ENCODE measurements at regions not wholly inside any gene's neighbourhood (a gene's known extent, or its start where the extent isn't known, plus 50 kb on each side); places are given as distances from the start of the nearest gene placed in this dataset.

DNA sequence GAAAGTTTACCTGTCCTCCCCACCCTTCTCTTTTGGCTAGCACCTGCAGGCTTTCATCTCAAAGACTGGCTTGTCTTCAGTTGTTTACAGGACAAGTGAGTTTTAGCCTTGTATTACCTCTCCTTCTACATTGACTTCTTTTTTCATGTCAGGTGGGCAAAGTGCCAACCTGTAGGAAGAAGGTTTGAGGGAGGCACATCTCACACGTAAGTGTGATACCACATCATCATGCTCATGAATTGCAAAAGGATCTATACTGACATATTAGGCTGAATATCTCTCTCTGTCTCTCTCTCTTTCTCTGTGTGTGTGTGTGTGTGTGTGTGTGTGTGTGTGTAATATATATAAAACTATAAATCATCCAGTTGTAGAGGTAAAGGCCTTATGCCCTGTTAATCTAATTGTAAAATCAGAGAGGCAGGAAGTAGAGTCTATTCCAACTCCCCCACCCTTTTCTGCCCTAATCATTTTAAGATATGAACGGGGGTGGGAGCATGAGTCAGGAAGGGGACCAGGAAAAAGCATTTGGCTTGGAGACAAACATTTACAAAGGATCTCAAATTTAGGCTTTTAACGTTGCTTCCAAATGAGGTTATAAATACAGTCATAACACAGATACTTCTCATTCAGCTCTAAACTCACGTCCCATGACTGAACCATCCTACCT, 107.0 kb upstream of the PFN2 start:
- no peak for TF ChIP-seq CTCF (IDR thresholded peaks at IDR 0.05; ENCODE audit: low read depth, low read length)
- TF ChIP-seq, protein P1, sequence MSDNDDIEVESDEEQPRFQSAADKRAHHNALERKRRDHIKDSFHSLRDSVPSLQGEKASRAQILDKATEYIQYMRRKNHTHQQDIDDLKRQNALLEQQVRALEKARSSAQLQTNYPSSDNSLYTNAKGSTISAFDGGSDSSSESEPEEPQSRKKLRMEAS (IDR thresholded peaks at IDR 0.05; ENCODE audit: low read depth, low read length) = no peak

Measured in NB4 (cell line).